Stimulated activated CD8-positive, alpha-beta memory T cell treated with anti-CD3 and anti-CD28 coated beads, Interleukin-15, amount 100 ng/mL, for 48 hours (primary cell): ENCODE measurements at regions not wholly inside any gene's neighbourhood (a gene's known extent, or its start where the extent isn't known, plus 50 kb on each side); places are given as distances from the start of the nearest gene placed in this dataset.
"Not testable (repeated sequence)": the region's sequence is repeated elsewhere in the genome, so short reads cannot be mapped to it uniquely, and the experiment has no call there.

ENCODE experiments used
- DNase-seq, 2 donors: peaks; one replicate each; pipeline ENCODE4 v3.0.0-alpha.2; 2020; ENCODE audit warnings: low read depth in 2 of 2

DNA sequence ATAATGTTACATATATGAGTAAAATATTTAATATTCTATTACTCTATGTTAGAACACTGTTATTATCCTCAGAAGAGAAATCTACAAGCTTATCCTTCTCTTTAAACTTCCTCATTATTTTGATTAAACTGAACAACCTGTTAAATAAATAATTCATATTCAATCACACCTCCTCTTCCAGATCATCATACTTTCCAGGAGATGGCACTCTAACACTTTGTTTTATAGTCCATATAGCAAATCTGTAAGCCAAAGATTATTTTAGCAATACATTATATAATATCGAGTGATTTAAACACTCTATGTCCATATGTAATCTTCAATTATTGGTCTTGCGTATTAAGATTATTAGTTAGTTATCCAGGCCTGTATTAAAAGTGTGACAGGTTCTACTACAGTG is 694.1 kb downstream of the ANKRD7 start:
- DNase-seq = no peak

DNA sequence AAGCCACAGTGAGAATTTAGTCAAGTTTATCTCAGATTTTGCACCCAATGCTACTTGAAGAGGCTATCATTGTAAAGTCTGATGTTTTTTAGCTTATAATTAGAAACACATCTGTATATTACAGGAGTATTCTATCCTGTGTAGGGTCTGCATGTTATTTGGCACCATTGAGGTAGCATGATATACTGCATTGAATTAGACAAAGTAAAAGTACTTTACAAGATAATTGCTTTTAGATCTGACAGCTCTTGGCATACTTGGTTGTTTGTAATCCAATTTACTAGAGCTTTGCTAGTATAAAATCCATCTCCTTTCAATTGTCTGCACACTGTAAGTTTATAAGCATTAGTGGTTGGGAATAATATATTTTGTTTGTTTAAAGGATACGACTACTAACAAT is 714.3 kb downstream of the ANKRD7 start:
- DNase-seq = no peak

DNA sequence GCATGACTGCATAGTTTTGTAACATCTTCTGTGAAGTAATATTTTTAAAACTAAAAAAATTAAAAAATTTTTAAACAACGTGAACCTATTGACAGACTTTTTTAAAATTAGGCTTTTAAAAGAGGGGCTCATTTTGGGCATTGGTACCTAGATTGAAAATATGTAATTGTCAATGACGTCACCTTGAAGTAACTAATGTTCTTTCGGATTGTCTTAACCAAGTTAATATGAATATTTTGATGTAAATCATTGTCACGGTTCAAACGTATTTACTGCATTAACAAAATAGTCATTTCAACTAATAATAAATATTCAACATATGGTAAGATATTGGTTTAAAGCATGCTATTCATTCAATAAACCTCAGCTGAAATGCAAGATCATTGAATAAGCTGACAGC is 719.8 kb downstream of the ANKRD7 start:
- DNase-seq = no peak

DNA sequence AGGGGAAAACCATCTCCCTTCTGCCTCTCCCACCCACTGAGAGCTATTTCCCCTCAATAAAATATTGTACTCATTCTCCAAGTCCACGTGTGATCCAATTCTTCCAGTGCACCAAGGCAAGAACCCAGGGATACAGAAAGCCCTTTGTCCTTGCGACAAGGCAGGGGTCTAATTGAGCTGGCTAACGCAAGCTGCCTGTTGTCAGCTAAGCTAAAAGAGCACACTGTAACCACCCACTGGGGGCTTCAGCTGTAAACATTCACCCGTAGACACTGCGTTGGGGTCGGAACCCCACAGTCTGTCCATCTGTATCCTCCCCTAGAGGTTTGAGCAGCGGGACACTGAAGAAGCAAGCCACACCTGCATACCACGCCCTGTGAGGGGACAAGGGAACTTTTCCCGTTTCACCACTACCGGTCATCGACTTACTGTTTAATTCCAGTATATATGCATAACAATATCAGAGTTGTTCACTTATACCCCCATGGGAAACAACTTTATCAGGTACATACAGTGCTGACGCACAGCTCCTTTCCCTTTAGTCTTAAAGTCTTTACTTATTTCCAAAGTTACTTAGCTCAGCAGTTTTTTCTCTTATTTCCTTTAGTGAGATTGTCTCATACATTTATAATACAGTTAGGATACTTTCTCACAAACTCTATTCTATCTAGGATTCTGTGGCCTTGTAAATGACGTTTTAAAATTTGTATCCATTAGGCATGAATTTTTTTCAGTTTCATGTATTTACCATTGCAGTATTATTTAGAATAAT is 721.6 kb downstream of the ANKRD7 start:
- DNase-seq = no peak

DNA sequence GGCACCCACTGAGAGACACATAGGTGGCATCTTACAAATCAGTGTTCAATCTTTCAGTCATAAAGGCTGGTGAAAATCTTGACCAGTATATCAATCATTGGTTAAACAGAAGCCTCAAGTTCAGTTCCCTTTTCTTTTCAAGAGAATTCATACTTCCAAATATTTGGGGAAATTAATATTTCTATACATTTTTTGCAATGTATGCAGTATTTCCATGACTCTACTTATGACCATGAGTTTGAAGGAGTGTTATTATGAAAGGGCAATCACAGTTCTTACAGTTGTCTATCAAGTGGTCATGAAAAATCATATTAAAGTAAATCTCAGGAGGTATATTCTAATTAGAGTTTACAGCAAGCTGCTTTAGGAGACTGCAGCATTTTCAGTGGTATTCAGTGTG is 724.0 kb downstream of the ANKRD7 start:
- DNase-seq = no peak

DNA sequence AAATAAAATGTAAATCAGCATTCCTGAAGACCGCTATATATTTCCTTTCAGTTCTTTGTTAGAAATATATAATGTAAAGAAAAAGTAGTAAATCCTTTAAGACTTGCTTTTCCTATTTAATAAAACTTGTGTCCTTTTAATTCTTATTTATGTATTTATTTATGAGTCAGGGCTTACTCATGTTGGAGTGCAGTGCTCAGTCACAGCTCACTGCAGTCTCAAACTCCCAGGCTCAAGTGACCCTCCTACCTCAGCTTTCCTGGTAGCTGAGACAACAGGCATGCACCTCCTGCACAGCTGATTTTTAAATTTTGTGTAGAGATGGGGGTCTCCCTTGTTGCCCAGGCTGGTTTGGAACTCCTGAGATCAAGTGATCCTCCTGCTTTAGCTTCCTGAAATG is 724.5 kb downstream of the ANKRD7 start:
- DNase-seq = no peak

DNA sequence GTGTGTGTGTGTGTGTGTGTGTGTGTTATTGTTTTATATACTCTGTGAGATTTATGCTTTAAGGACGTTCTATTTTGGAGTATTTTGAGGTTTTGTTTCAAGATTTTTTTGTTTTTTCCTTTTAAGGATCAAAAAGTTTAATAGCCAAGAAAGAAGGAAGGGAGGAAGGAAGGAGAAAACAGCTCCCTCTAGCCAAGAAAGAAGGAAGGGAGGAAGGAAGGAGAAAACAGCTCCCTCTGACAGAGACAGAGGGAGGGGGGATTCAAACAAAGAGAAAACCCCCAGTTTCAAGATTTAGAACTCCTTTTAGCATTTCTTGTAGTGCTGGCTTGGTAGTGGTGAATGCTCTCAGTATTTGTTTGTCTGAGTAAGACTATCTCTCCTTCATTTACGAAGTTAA is 731.8 kb downstream of the ANKRD7 start:
- DNase-seq = not testable (repeated sequence)

DNA sequence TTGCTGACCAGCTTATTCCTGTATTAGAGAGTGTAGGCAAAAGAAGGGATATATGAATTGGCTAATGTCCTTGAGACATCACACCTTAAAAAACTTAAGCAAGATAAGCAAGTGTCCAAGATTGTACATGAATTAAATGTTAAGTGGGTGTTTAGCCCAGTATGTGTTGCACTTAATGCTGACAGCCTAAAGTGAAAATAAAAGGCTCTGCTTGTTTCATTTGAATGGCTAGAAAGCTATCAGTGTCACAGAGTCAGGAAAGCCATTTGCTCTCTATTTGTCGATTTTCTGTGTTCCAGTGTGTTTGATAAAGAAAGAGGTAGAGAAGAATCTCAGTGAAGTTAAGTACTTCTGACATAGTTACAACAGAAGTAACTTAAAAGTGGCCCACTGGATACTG is 744.9 kb downstream of the ANKRD7 start:
- DNase-seq = no peak

DNA sequence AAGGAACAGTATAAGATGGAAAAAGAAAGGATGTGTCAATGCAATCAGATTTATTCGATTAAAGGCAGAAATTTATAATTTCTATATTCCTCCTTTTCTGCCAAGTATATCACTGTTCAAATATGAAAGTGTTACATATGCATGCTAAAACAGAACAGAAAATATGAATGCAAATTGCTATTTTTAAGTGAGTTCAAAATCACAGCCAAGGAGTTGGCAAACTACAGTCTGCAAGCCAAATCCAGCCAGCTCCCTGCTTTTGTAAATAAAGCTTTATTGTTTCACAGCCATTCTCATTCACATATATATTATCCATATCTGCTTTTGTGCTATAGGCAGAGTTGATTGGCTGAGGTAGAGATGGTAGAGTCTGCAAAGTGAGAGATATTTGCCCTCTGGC is 747.2 kb downstream of the ANKRD7 start:
- no peak for DNase-seq

DNA sequence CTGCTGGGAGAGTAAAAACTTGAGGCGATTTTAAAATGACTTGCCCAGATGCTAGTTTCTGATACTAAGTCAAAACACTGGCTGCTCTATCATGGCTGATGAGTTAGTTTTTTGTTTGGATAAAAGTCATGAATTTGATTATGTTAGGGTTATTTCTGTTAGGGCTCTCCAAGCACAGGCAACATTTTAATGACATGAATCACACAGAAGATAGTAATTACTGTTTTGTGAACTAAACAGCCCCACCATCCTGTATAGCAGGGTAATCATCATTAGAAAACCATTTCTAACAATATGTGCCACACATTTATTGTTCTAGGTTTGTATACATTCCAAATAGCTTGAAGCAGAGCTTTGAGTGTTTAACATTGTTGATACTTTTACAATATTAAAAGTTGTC is 750.3 kb downstream of the ANKRD7 start:
- DNase-seq = no peak

DNA sequence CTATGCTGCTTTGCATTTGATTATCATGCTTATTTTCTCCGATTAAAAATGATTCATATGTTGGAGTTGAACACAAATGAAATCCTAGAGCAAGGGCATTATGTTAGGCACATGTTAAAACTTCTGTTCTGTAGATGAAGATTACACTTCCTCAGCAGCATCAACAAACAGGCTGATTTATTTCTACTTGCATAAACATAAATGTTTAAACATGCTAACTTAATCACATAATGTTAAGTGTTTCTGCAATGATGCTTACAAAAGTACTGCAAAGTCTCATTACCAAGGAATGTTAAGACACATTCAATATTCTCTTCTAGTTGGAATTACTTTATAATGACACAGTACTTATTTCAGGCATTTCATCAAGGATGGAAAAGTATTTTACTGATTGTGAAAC is 770.8 kb downstream of the ANKRD7 start:
- no peak for DNase-seq

DNA sequence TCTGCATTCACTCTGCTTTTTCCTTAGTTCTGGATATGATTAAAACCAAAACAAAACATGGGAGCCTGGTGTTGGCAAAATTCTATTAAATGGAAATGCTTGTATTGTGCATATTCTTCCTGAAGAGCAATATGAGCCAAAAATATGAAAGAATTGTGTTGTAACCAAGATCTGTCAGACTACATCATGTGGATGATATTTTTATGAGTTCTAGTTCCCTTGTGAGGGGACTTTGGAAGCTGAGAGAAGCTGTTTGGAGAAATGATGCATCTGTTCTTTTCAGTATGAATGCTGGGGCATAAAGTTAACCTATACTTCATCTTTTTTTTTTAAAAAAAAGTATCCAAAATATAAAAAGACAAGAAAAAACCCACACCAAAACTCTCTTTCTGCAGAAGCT is 782.7 kb downstream of the ANKRD7 start:
- DNase-seq = no peak

DNA sequence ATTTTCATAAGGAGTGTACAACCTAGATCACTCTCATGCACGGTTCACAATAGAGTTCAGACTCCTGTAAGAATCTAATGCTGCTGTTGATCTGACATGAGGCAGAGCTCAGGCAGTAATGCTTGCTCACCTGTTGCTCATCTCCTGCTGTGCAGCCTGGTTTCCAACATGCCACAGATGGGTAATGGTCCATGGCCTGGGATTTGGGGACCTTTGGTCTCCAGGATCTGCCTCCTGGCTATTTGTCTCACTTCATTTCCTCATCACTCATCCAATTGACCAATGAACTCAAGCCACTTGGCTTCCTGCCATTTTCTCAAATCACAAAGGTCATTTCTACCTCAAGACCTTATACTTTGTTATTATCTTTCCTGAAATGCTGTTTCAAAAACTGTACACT is 786.1 kb downstream of the ANKRD7 start:
- DNase-seq = no peak

DNA sequence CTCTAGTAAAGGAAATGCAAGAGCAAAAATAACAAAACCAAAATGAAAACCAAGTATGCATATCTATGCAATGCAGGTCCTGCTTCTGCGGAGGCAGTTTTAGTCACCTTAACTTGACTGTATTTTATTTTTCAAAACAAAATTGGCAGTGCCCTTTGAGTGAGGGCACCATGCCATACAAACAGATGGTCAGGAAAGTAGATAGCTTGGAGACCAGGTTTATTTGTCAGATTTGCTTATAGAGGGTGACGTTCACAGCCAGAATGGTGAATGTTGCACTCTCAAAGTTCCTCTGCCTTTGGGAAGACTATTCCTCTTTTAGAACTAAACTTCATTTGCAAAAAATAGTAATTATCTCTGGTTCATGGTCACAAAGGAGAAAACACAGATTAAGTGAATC is 801.9 kb downstream of the ANKRD7 start:
- DNase-seq = no peak

DNA sequence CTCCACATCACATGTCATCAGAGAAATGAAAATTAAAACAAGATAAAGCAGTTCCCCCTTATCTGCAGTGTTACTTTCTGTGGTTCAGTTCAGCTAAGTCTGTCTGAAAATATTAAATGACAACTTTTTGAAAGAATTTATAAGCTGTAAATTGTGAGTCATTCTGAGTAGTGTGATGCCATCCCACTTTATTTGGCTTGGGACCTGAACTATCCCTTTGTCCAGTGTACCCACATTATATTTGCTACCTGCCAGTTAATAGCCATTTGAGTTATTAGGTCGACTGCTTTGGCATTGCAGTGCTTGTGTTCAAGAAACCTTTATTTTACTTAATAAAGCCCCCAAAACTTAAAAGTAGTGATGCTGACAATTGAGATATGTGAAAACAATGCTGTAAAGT is 804.2 kb downstream of the ANKRD7 start:
- no peak for DNase-seq

DNA sequence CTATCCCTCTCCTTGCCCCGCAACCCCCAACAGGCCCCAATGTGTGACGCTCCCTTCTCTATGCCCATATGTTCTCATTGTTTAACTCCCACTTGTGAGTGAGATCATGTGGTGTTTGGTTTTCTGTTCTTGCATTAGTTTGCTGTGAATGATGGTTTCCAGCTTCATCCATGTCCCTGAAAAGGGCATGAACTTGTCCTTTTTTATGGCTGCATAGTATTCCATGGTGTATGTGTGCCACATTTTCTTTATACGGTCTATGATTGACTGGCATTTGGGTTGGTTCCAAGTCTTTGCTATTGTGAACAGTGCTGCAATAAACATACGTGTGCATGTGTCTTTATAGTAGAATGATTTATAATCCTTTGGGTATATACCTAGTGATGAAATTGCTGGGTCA is 807.6 kb downstream of the ANKRD7 start:
- not testable (repeated sequence) for DNase-seq

DNA sequence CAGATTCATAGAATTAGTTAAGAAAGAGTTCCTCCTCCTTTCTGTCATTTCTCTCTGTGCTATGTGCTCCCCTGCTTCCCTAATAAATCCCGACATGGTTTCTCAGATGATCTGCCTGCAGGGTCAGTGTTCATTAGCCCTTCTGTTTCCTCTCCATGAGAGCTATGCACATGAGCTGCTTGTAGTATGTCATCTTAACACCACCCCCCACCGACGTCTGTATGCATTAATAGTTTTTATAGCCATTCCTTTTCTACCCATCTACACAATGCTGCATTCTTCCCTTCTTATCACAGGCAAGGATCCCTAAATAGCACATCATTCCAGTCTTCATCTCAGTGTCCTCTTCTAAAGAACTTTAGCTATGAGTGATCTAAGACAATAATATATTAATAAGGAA is 809.1 kb downstream of the ANKRD7 start:
- DNase-seq = no peak

DNA sequence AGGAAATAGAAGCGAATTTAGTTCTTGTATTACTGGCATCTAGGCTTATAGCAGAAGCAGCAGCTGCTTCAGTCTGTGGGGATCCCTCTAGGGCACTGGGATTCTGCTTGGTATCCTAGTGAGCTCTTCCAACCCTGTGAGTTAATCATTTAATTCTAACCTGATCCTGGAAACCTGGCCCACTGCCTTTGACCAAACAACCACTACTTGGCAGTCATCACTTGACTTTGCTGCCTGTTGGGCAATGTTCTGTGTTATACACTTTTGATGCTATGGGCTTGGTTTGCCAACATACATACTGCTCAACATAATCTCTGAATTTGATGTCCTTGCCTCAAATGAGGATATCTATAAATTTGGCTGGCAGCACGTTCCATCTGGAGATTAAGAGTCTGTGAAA is 813.4 kb downstream of the ANKRD7 start:
- DNase-seq = no peak

DNA sequence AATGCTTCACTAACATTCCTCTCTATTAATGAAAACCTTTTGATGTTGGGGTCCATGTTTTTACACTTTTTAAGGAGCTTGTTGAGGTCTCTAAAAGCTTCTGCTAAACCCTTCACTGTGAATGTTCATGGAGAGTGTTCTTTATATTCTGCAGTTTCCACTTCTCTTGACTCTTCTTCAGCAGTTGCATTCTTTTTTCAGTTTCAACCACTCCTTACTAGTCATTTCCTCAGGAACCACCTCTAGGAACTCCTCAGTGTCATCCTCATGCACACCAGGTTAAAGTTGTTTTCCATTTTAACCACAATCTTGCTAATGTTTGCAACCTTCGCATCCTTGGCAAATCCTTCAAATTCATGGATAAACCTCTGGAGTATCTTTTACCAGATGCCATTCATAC is 821.6 kb downstream of the ANKRD7 start:
- no peak for DNase-seq

DNA sequence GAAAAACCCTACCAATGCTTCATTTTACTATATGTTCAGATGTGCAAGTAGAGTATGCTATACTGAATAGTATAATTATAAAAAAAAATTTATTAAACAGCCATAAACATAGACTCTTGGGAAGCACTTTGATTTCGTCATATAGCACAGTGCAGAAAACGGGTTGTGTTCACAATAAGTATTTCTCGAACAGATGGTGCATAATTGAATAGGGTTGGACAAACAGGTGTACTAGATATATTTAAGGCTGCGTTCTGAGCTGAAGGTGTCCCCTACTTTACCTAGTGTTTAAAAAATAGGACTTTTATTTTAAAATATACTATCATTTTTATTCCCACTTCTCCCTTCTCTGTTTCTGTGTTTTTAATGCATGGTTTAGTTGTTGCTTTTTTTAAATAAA is 841.5 kb downstream of the ANKRD7 start:
- DNase-seq = no peak

DNA sequence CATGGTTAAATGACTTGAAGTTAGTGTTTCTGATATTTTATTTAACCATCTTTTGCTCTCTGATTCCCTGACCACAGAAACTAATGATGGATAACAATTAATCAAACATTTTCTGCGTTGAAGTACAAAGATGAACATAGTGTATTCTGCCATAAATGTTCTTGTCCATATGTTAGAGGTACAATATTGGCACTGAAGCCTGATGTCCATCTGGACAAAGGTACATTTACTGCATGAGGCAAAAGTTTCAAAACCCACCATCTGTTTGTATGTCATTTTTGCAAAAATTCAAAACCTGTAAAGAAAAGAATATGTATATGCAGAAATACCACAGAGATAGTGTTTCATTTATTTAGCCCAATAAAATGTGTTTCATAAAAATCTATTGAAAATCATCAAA is 861.5 kb downstream of the ANKRD7 start:
- DNase-seq = no peak

DNA sequence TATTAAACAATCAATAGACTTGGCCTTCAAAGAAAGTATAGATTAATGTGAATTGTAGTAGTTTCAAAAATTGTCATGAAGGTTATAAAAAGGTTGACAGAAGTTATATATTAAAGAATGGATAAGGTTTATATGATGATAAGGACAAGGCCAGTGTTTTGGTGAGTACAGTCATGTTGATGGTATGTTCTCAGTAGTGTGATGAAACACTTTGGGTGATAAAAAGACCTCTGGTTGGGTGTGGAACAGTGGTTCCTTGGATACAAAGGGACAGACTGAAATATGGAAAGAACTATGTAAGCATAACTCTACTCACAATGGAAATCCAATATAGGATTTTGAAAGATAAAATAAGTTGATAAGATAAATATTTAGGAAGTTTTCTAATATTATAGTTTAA is 866.3 kb downstream of the ANKRD7 start:
- DNase-seq = no peak

DNA sequence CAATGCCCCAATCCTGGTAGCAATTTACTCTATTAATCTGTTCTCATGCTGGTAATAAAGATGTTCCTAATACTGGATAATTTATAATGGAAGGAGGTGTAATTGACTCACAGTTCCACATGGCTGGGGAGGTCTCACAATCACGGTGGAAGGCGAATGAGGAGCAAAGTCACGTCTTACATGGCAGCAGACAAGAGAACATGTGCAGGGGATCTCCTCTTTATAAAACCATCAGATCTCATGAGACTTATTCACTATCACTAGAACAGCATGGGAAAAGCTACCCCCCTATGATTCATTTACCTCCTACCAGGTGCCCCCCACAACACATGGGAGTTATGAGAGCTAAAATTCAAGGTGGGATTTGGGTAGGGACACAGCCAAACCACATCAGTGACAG is 872.2 kb downstream of the ANKRD7 start:
- DNase-seq = no peak

DNA sequence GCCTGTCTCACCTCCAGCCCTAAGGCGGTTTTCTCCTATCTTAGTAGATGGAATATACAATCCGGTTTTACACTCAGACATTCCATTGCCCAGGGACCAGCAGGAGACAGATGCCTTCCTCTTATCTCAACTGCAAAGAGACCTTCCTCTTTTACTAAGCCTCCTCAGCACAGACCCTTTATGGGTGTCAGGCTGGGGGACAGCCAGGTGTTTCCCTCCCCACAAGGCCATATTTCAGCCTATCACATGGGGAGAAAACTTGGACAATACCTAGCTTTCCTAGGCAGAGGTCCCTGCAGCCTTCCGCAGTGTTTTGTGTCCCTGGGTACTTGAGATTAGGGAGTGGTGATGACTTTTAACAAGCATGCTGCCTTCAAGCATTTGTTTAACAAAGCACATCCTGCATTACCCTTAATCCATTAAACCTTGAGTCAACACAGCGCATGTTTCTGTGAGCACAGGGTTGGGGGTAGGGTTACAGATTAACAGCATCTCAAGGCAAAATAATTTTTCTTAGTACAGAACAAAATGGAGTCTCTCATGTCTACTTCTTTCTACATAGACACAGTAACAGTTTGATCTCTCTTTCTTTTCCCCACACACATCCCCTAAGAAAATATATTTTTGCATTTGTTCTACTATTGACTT is 876.2 kb downstream of the ANKRD7 start:
- not testable (repeated sequence) for DNase-seq
